Nephron progenitor cell (in vitro differentiated cells): ENCODE measurements at regions not wholly inside any gene's neighbourhood (a gene's known extent, or its start where the extent isn't known, plus 50 kb on each side); places are given as distances from the start of the nearest gene placed in this dataset.

Experiments
- DNase-seq: peaks from one replicate; pipeline ENCODE4 v3.0.0; 2021
- H3K27ac Mint-ChIP-seq: 2 replicates; pipeline ENCODE4 v1.8.0; 2021; ENCODE audit warnings: mild to moderate bottlenecking, moderate library complexity, mixed read lengths
- H3K27me3 Mint-ChIP-seq: 2 replicates; pipeline ENCODE4 v1.8.0; 2021; ENCODE audit warnings: mild to moderate bottlenecking, low read depth, mixed read lengths; ENCODE audit not compliant: poor library complexity
- H3K36me3 Mint-ChIP-seq: 2 replicates; pipeline ENCODE4 v1.8.0; 2021; ENCODE audit warnings: low read depth, mixed read lengths
- H3K4me1 Mint-ChIP-seq: 2 replicates; pipeline ENCODE4 v1.8.0; 2021; ENCODE audit warnings: mixed read lengths
- H3K4me3 Mint-ChIP-seq: 2 replicates; pipeline ENCODE4 v1.8.0; 2021; ENCODE audit warnings: mild to moderate bottlenecking, moderate library complexity, mixed read lengths
- H3K9me3 Mint-ChIP-seq: 2 replicates; pipeline ENCODE4 v1.8.0; 2021; ENCODE audit warnings: mild to moderate bottlenecking, moderate library complexity, mixed read lengths
- CTCF ChIP-seq: fragments of 200-600 bp; sonication (generic); IDR thresholded peaks from 2 replicates; pipeline ENCODE4 v1.5.0; 2021; ENCODE audit warnings: antibody characterized with exemption

GRCh38 chr6:141451511-141452353 is 681.0 kb upstream of the GJE1 start:
- TF ChIP-seq CTCF = no peak
- Mint-ChIP-seq H3K27me3 (peaks cover 3% of the 10 kb centered on the region), H3K36me3 (no peaks in the 10 kb centered on the region), H3K4me1 (no peaks in the 10 kb centered on the region), H3K4me3 (no peak overlapping the region), H3K27ac (no peak overlapping the region), H3K9me3 (no peaks in the 10 kb centered on the region)
- no peak for DNase-seq

GRCh38 chr6:141451181-141451510 is 681.6 kb upstream of the GJE1 start:
- no peaks in the 10 kb centered on the region for H3K9me3 Mint-ChIP-seq
- H3K4me1 Mint-ChIP-seq = no peaks in the 10 kb centered on the region
- peaks cover 3% of the 10 kb centered on the region for H3K27me3 Mint-ChIP-seq
- no peak for TF ChIP-seq CTCF
- H3K36me3 Mint-ChIP-seq = no peaks in the 10 kb centered on the region
- no peak overlapping the region for H3K4me3 Mint-ChIP-seq
- no peak overlapping the region for H3K27ac Mint-ChIP-seq
- DNase-seq = no peak

- Mint-ChIP-seq H3K4me1 (no peaks in the 10 kb centered on the region), H3K36me3 (no peaks in the 10 kb centered on the region), H3K27me3 (peaks cover 3% of the 10 kb centered on the region), H3K9me3 (no peaks in the 10 kb centered on the region), H3K27ac (no peak overlapping the region), H3K4me3 (no peak overlapping the region)
- TF ChIP-seq CTCF = no peak
- no peak for DNase-seq
Measured at GRCh38 chr6:141445928-141446628, 686.6 kb upstream of the GJE1 start.

GRCh38 chr6:141443668-141444289 is 688.9 kb upstream of the GJE1 start:
- H3K27ac Mint-ChIP-seq = no peak overlapping the region
- peaks cover 3% of the 10 kb centered on the region for H3K9me3 Mint-ChIP-seq
- TF ChIP-seq CTCF = no peak
- no peaks in the 10 kb centered on the region for H3K4me1 Mint-ChIP-seq
- H3K4me3 Mint-ChIP-seq = no peak overlapping the region
- no peak for DNase-seq
- no peaks in the 10 kb centered on the region for H3K27me3 Mint-ChIP-seq
- no peaks in the 10 kb centered on the region for H3K36me3 Mint-ChIP-seq

GRCh38 chr6:141443032-141443431 is 689.7 kb upstream of the GJE1 start:
- no peak for DNase-seq
- Mint-ChIP-seq H3K4me1 (no peaks in the 10 kb centered on the region), H3K9me3 (peaks cover 3% of the 10 kb centered on the region), H3K36me3 (no peaks in the 10 kb centered on the region), H3K27me3 (no peaks in the 10 kb centered on the region), H3K4me3 (no peak overlapping the region), H3K27ac (no peak overlapping the region)
- TF ChIP-seq CTCF = no peak
